ENCODE measurements at regions not wholly inside any gene's neighbourhood (a gene's known extent, or its start where the extent isn't known, plus 50 kb on each side); places are given as distances from the start of the nearest gene placed in this dataset.

DNA sequence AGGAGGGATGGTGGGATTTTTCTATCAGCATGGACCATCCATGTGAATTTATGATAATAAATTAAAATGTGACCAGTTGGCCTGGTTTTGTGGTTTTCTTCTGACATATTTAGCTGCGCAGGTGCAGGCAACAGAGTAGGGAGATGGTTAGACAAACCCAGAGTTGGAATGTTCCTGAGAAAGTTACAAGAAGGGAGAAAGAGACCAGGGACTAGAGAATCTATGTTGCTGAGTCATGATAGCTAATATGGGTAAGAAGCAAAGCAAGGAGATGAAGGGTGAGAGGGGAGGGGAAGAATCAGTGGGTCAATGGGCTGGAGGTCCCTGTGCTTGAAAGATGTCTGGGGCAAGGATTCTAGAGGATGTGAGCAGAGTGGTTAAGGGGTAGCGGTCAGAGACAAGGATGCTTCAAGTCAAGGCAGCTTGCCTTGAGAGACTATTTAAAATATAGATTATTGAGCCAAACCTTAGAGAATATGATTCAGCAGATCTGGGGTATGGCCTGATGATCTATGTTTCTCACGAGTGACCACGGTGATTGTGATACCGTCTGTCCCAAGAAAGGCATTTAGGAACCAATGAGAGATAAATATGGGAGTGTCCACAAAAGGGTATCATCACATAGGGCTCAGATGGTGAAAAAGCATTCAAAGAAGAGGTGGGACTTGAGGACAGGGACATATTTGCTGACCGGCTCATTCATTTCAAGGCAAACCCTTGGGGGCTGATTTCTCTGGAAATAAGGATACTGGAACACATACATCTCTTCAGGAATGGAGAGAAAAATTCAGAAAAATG lies 219.7 kb upstream of the PLD5 start:
- Histone ChIP-seq H4K20me1 (ENCODE audit: control insufficient read depth, extremely low read depth, insufficient read depth, low read length) (no peaks in the 10 kb centered on the region), H3K4me3 (ENCODE audit: control insufficient read depth in 2 of 3, extremely low read depth in 1 of 3, insufficient read depth in 2 of 3, low read depth in 1 of 3, low read length in 3 of 3) (no peak overlapping the region), H3K9me1 (ENCODE audit: control insufficient read depth, extremely low read depth, insufficient read depth, low read length) (no peaks in the 10 kb centered on the region), H3K27me3 (ENCODE audit: control insufficient read depth, extremely low read depth, insufficient read depth, low read length) (no peaks in the 10 kb centered on the region), H3K4me2 (ENCODE audit: control insufficient read depth, extremely low read depth, insufficient read depth, low read depth, low read length) (no peak overlapping the region), H2AFZ (ENCODE audit: control insufficient read depth, low read length) (no peak overlapping the region), H3K4me1 (ENCODE audit: control insufficient read depth, extremely low read depth, insufficient read depth, low read length) (no peaks in the 10 kb centered on the region), H3K36me3 (ENCODE audit: control insufficient read depth in 2 of 2, extremely low read depth in 1 of 2, insufficient read depth in 2 of 2, low read length in 2 of 2) (no peaks in the 10 kb centered on the region), H3K9me3 (ENCODE audit: control insufficient read depth, low read depth, low read length) (peaks cover 4% of the 10 kb centered on the region), H3K79me2 (ENCODE audit: control insufficient read depth, insufficient read depth, low read length) (no peaks in the 10 kb centered on the region), H3K27ac (ENCODE audit: control insufficient read depth, insufficient read depth, low read length) (no peak overlapping the region), H3K9ac (ENCODE audit: control insufficient read depth, extremely low read depth, insufficient read depth, low read length) (no peak overlapping the region)
- DNase-seq (ENCODE audit: low read depth, low spot score): no peak
- FAIRE-seq: no peak
- TF ChIP-seq, protein P1, sequence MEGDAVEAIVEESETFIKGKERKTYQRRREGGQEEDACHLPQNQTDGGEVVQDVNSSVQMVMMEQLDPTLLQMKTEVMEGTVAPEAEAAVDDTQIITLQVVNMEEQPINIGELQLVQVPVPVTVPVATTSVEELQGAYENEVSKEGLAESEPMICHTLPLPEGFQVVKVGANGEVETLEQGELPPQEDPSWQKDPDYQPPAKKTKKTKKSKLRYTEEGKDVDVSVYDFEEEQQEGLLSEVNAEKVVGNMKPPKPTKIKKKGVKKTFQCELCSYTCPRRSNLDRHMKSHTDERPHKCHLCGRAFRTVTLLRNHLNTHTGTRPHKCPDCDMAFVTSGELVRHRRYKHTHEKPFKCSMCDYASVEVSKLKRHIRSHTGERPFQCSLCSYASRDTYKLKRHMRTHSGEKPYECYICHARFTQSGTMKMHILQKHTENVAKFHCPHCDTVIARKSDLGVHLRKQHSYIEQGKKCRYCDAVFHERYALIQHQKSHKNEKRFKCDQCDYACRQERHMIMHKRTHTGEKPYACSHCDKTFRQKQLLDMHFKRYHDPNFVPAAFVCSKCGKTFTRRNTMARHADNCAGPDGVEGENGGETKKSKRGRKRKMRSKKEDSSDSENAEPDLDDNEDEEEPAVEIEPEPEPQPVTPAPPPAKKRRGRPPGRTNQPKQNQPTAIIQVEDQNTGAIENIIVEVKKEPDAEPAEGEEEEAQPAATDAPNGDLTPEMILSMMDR (optimal IDR thresholded peaks at IDR 0.05 in 1 of 3, IDR thresholded peaks at IDR 0.05 in 1 of 3, conservative IDR thresholded peaks at IDR 0.05 in 1 of 3; ENCODE audit: extremely low read depth in 1 of 3, insufficient read depth in 2 of 3, low read length in 3 of 3): no peak
- TF ChIP-seq EZH2 (IDR thresholded peaks at IDR 0.05; ENCODE audit: low read length): no peak
- dilution Hi-C loops (cut with MboI; ENCODE audit: extremely low pct_ligation_motif_present, low sequenced_read_pairs): no loop called here

DNA sequence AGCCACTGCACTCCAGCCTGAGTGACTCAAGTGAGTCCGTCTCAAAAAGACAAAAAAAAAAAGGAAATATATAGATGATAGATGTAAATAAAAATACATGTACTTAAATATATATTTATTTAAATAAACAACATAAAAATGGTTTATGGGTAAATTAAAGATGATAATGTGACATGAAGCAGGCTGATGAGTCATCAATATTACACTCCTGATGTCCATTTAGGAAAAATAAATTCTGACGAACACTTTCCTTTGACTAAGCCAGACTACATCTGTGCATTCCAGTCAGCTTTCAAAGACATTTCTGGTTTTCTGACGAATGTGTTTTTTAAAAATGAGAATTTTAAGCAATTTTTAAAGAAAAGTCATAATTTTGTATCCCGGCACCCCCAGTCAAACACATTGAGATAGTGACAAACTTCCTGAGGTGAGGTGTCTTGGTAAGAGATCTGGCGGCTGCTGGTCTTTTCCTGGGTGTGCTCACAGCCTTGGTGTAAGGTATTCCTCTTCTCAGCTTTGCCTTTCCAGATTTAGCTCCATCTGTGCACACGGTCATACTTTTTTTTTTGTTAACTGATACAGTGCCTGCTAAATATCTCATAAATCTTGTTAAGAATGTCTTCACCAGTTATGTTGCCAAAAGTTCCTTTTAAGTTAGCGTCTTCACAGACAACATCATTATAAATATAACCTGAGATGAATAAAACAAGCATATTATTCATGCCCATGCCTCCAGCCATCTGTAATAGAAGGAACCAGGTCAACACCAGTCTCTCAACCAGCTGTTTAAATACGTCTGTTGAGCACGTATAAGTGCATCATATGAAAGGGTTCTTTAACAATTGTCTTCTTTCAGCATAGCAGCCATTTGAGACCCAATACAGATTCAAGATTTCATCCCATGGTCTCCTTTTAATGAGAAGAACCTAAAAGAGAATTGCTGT lies 214.5 kb upstream of the PLD5 start:
- Histone ChIP-seq H3K4me2 (ENCODE audit: control insufficient read depth, extremely low read depth, insufficient read depth, low read depth, low read length) (no peak overlapping the region), H3K9ac (ENCODE audit: control insufficient read depth, extremely low read depth, insufficient read depth, low read length) (no peak overlapping the region), H3K9me3 (ENCODE audit: control insufficient read depth, low read depth, low read length) (no peaks in the 10 kb centered on the region), H3K9me1 (ENCODE audit: control insufficient read depth, extremely low read depth, insufficient read depth, low read length) (no peaks in the 10 kb centered on the region), H3K4me1 (ENCODE audit: control insufficient read depth, extremely low read depth, insufficient read depth, low read length) (no peaks in the 10 kb centered on the region), H4K20me1 (ENCODE audit: control insufficient read depth, extremely low read depth, insufficient read depth, low read length) (no peaks in the 10 kb centered on the region), H3K4me3 (ENCODE audit: control insufficient read depth in 2 of 3, extremely low read depth in 1 of 3, insufficient read depth in 2 of 3, low read depth in 1 of 3, low read length in 3 of 3) (no peak overlapping the region), H3K79me2 (ENCODE audit: control insufficient read depth, insufficient read depth, low read length) (no peaks in the 10 kb centered on the region), H3K27me3 (ENCODE audit: control insufficient read depth, extremely low read depth, insufficient read depth, low read length) (no peaks in the 10 kb centered on the region), H2AFZ (ENCODE audit: control insufficient read depth, low read length) (no peak overlapping the region), H3K27ac (ENCODE audit: control insufficient read depth, insufficient read depth, low read length) (no peak overlapping the region), H3K36me3 (ENCODE audit: control insufficient read depth in 2 of 2, extremely low read depth in 1 of 2, insufficient read depth in 2 of 2, low read length in 2 of 2) (no peaks in the 10 kb centered on the region)
- no peak for TF ChIP-seq EZH2 (IDR thresholded peaks at IDR 0.05; ENCODE audit: low read length)
- TF ChIP-seq, protein P1 (optimal IDR thresholded peaks at IDR 0.05 in 1 of 3, IDR thresholded peaks at IDR 0.05 in 1 of 3, conservative IDR thresholded peaks at IDR 0.05 in 1 of 3; ENCODE audit: extremely low read depth in 1 of 3, insufficient read depth in 2 of 3, low read length in 3 of 3): no peak
- dilution Hi-C loops (cut with MboI; ENCODE audit: extremely low pct_ligation_motif_present, low sequenced_read_pairs): no loop called here
- DNase-seq (ENCODE audit: low read depth, low spot score) (no peak), FAIRE-seq (no peak)

Measured in keratinocyte (primary cell).